Femur (tissue), 1 donor: ENCODE measurements at regions not wholly inside any gene's neighbourhood (a gene's known extent, or its start where the extent isn't known, plus 50 kb on each side); places are given as distances from the start of the nearest gene placed in this dataset.
"Not testable (repeated sequence)": the region's sequence is repeated elsewhere in the genome, so short reads cannot be mapped to it uniquely, and the experiment has no call there.

ENCODE experiments used
- DNase-seq: peaks from one replicate; pipeline ENCODE4 v3.0.0-alpha.2; 2017

GRCh38 chr13:79187917-79188690 lies 218.0 kb downstream of the RBM26 start:
- no peak for DNase-seq

GRCh38 chr13:79185580-79185979 lies 220.5 kb downstream of the RBM26 start:
- no peak for DNase-seq

- no peak for DNase-seq
These were observed 222.8 kb downstream of the RBM26 start for GRCh38 chr13:79183231-79183630.

DNA sequence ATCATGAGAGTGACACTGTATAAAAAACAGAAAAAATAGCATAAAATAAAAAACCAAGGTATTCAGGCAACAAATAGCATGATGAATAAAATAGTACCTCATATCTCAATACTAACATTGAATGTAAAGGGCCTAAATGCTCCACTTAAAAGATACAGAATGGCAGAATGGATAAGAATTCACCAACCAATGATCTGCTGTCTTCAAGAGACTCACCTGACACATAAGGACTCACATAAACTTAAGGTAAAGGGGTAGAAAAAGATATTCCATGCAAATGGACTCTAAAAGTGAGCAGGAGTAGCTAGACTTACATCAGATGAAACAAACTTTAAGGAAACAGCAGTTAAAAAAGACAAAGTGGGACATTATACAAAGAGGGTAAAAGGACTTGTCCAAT lies 232.4 kb downstream of the RBM26 start:
- DNase-seq = not testable (repeated sequence)

DNA sequence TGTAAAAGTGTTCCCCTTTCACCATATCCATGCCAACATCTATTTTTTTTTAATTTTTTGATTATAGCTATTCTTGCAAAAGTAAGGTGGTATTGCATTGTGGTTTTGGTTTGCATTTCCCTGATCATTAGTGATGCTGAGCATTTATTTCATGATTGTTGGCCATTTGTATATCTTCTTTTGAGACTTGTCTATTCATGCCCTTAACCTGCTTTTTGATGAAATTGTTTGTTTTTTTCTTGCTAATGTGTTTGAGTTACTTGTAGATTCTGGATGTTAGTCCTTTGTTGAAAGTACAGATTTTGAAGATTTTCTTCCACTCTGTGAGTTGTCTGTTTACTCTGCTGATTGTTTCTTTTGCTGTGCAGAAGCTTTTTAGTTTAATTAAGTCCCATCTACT lies 233.1 kb downstream of the RBM26 start:
- DNase-seq = not testable (repeated sequence)

DNA sequence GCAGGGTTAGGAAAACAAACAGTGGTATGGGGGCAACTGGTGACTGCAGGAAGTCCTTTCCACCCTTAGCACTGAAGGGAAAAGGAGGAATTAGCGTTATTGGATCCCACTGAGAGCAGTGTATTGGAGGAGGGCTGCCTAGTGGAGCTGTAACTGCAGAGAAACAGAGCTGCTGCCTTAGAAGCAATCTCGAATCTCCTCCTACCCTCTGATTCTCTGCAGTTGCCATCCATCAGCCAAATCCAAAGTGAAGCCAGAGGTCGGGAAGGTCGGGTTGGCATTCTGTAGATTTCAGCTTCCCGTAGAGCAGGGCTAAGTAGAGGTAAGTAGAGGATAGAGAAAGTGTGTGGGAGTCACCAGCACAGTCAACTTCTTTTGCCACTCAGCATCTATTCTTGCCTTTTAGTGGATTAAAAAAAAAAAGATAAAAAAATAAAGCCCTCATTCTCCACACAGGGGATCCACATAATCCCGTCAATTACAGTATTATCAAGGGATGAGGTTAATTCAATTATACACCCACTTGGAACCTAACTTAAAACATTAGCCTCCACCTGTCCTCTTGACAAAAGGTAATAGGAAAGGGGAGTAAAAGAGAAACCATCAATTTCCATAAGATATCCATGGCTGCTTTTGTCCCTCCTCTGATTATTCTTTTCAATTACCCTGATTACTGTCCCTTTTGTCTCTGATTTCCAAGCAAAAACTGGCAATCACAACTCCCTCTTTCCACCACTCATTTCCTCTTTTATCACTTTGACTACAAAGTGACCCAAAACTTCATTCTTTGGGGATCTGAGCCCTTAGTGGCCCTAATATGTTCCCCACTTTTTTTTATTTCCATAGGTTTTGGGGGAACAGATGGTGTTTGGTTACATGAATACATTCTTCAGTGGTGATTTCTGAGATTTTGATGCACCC lies 234.7 kb downstream of the RBM26 start:
- DNase-seq = no peak

- DNase-seq = no peak
These were observed 245.2 kb downstream of the RBM26 start for GRCh38 chr13:79160818-79161217.

DNA sequence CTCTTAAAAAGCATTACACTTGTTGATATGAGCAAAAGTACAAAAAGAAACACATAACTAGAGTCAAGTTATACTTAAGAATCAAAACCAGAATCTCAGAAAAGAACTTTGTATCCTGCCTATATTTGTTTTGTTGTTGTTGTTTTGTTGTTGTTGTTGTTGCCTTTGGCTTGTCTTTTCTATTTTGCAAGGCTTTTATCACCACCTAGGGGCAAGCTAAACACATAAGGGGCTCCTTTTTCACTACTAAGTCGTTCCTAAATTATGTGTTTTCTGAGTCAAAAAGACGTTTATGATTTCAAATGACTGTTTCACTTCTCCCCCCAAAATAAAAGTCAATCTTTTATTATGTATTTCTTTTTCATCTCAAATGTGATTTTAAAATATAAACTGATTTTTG lies 250.2 kb downstream of the RBM26 start:
- no peak for DNase-seq

GRCh38 chr13:79149210-79149609 lies 256.8 kb downstream of the RBM26 start:
- DNase-seq = no peak

GRCh38 chr13:79141082-79141481 lies 265.0 kb downstream of the RBM26 start:
- DNase-seq = no peak

DNA sequence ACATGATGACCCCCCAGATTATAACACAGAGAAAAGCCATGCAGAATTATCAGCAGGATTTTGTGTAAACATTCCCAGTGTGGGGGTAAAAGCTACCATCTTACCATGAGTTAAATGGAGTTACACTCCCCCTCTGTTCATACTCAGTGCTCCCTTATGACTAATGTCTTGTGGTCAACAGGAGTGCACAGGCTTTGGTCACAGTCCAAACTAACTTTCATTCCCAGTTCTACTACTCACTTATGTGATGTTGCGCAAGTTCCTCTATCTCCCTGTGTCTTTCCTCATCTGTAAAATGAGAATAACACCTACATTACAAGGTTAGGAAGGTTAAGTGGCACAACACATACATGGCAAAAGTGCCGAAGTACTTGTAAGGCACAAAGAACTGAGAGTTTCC lies 277.9 kb downstream of the RBM26 start:
- no peak for DNase-seq

DNA sequence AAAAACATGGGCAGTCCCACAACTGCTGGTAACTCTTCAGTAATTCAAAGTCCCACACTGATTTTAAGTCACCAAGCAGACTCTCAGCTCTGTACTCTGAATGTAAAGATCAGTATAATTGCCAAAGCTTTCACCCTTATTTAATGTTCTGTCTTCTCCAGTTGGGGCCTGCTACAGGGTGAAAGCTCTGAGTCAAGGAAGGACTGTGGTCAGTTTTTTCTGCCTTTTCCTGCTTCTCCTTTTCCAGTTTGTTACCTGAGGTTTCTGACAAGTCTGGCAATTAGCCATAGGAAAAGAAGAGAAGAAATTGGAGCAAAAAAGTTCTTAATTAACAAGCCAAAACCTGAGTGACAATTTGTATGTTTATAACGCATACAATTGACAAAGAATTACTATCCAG lies 279.3 kb downstream of the RBM26 start:
- DNase-seq = no peak

GRCh38 chr13:79124183-79124582 lies 281.9 kb downstream of the RBM26 start:
- DNase-seq = no peak

DNA sequence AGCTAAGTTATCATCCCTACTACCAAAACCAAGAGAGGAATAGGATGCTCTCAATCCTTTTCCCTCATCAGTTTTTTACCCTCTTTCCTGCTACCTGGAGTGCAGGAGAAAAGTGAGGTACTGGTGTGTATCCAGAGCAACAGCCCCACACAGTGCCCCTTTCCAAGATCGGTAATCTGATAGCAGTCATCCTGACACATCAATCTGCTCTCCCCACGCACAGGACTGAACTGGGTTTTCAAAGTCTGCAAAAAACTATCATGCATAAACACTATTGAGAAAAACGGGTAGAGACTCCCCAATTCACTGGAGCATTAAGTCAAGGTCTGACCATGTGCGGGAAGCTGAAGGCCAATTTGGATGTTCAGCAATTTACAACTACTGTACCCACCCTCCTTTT lies 284.8 kb downstream of the RBM26 start:
- no peak for DNase-seq

- DNase-seq = no peak
These were observed 286.4 kb downstream of the RBM26 start for GRCh38 chr13:79119578-79120107.

DNA sequence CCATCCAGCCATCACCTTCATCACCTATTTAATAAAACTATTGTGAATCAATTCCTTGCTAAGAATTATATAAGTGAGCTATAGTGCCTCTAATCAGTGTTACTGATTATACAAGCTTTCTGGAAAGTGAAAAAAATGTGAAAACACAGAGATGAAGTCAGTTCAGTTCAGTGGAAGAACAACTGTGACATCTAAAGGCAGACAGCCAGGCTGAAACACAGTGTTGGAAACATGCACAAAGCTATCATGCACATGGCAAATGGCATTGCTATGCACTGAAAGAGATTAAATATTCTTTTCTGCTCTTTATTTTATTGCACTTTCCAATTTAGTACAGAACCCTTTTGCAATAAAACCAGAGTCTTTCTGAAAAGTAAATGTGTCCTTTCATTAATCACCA lies 294.0 kb downstream of the RBM26 start:
- no peak for DNase-seq

DNA sequence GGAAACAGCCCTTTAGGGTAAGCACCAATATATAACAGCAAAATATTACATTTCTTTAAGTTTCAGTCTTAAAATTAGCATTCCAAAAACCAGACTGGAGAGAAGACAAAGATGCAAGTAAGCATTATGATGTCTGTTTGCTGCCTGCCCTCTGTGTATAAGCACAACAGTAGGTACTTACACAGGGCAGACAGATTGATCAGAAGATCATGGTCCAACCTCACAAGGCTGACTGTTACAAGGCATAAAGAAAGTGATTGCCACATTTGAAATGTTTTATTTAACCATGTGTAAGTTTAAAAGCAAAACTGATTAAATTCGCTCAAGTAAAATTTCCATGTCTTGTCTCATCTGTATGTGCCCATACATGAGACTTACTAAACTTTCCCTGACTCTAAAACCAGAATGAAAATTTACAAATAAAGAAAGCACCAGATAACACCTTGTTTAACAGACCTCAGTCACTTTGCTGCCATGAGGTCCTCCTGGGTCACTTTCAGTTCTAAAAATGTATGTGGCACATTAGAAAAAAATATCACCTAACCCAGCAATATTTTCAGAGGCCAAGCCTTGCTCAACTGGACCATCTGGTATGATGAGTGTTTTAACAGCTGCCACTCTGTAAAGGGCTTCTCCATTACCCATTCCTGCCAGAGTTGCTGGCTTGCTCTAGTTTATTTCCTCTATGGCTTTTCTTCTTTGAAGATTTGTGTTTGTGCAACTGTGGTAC lies 297.0 kb downstream of the RBM26 start:
- no peak for DNase-seq

DNA sequence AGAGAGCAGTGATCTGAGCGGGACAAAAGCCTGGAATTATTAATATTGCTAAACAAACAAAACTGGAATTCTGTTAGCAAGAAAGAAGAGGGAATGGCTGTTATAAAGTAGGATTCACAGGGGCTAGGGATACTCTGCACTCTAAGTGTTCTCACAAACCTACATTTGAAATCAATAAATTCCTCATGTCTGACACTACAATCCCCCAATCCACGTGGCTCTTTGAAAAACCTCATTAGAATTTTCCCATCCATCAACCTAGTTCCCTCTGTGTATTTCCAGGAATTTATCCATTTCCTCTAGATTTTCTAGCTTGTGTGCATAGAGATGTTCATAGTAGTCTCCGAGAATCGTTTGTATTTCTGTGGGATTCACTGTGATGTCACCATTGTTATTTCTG lies 307.5 kb downstream of the RBM26 start:
- no peak for DNase-seq

- DNase-seq = no peak
These were observed 308.9 kb downstream of the RBM26 start for GRCh38 chr13:79097201-79097600.

DNA sequence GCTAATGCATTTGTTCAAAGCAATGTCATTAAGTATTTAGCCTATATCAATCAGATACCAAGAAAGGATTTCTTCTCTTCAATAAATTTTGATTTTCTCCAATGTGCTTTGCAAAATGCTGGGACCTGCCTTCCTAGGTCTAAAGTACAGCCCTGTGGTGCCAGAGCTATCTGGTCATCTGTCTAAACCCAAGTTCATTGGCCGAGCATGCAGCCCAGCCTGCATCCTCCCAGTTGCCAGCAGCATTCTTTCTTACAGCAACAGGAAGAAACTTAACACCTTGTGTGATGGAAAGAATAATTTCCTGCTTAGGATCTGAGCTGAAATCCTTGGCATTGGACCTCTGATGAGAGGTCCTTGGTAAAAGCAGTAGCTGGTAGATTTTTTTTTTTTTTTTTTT lies 310.0 kb downstream of the RBM26 start:
- no peak for DNase-seq

DNA sequence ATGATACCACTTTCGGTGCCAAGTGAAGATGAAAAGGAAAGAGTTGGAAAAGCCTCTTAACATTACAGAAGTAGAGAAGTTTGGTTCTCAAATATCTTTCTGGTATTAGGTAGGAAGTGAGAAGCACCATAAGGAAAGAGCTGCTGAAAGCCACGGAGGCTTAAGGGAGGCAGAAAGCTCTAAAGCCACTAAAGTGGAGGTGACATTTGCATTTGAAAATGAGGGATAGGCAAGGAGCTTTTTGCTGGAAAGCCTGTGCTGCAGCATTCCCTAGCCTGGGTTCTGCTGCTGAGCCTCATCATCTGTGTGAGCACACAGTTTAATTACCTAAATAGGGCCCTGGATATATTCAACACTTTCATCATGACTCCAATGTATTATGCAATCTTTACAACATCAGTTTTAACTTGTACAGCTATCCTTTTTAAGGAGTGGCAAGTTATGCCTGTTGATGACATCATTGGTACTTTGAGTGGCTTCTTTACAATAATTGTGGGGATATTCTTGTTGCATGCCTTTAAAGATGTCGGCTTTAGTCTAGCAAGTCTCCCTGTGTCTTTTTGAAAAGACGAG lies 315.4 kb downstream of the RBM26 start:
- DNase-seq = no peak

- DNase-seq = no peak
These were observed 321.1 kb downstream of the RBM26 start for GRCh38 chr13:79084802-79085424.
